Neural cell (in vitro differentiated cells): ENCODE measurements at regions not wholly inside any gene's neighbourhood (a gene's known extent, or its start where the extent isn't known, plus 50 kb on each side); places are given as distances from the start of the nearest gene placed in this dataset.

ENCODE experiments used
- TF ChIP-seq, protein P1 (sequence below): fragments of 450-650 bp; IDR thresholded peaks from 2 replicates; pipeline ENCODE4 v1.5.1; 2014; ENCODE audit warnings: antibody characterized with exemption, mild to moderate bottlenecking, moderate library complexity; ENCODE audit not compliant: poor library complexity, severe bottlenecking
- TF ChIP-seq, protein P2 (sequence below): IDR thresholded peaks from 2 replicates; pipeline ENCODE4 v1.6.1; 2012; ENCODE audit warnings: borderline replicate concordance

- TF ChIP-seq, protein P1, sequence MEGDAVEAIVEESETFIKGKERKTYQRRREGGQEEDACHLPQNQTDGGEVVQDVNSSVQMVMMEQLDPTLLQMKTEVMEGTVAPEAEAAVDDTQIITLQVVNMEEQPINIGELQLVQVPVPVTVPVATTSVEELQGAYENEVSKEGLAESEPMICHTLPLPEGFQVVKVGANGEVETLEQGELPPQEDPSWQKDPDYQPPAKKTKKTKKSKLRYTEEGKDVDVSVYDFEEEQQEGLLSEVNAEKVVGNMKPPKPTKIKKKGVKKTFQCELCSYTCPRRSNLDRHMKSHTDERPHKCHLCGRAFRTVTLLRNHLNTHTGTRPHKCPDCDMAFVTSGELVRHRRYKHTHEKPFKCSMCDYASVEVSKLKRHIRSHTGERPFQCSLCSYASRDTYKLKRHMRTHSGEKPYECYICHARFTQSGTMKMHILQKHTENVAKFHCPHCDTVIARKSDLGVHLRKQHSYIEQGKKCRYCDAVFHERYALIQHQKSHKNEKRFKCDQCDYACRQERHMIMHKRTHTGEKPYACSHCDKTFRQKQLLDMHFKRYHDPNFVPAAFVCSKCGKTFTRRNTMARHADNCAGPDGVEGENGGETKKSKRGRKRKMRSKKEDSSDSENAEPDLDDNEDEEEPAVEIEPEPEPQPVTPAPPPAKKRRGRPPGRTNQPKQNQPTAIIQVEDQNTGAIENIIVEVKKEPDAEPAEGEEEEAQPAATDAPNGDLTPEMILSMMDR = peak; percentile 55
- TF ChIP-seq, protein P2, sequence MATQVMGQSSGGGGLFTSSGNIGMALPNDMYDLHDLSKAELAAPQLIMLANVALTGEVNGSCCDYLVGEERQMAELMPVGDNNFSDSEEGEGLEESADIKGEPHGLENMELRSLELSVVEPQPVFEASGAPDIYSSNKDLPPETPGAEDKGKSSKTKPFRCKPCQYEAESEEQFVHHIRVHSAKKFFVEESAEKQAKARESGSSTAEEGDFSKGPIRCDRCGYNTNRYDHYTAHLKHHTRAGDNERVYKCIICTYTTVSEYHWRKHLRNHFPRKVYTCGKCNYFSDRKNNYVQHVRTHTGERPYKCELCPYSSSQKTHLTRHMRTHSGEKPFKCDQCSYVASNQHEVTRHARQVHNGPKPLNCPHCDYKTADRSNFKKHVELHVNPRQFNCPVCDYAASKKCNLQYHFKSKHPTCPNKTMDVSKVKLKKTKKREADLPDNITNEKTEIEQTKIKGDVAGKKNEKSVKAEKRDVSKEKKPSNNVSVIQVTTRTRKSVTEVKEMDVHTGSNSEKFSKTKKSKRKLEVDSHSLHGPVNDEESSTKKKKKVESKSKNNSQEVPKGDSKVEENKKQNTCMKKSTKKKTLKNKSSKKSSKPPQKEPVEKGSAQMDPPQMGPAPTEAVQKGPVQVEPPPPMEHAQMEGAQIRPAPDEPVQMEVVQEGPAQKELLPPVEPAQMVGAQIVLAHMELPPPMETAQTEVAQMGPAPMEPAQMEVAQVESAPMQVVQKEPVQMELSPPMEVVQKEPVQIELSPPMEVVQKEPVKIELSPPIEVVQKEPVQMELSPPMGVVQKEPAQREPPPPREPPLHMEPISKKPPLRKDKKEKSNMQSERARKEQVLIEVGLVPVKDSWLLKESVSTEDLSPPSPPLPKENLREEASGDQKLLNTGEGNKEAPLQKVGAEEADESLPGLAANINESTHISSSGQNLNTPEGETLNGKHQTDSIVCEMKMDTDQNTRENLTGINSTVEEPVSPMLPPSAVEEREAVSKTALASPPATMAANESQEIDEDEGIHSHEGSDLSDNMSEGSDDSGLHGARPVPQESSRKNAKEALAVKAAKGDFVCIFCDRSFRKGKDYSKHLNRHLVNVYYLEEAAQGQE = no peak
Measured at GRCh38 chr9:80509358-80509757, 937.6 kb downstream of the TLE4 start.
